Muscle layer of duodenum (tissue), 2 donors: ENCODE measurements at regions not wholly inside any gene's neighbourhood (a gene's known extent, or its start where the extent isn't known, plus 50 kb on each side); places are given as distances from the start of the nearest gene placed in this dataset.

Experiments used
- H3K27ac ChIP-seq: one replicate; pipeline ENCODE4 v1.7.0; 2013; ENCODE audit warnings: mild to moderate bottlenecking, low read length
- H3K27me3 ChIP-seq: one replicate; pipeline ENCODE4 v1.7.0; 2013; ENCODE audit warnings: low read depth, mild to moderate bottlenecking, control low read depth, low read length
- H3K36me3 ChIP-seq, 2 donors: one replicate each; pipeline ENCODE4 v1.7.0; 2013; ENCODE audit warnings: low read length in 2 of 2, control low read depth in 1 of 2, mild to moderate bottlenecking in 1 of 2; ENCODE audit not compliant: insufficient read depth in 2 of 2, control insufficient read depth in 1 of 2
- H3K4me1 ChIP-seq, 2 donors: one replicate each; pipeline ENCODE4 v1.7.0; 2013; ENCODE audit warnings: low read length in 2 of 2, mild to moderate bottlenecking in 2 of 2, control low read depth in 1 of 2, moderate library complexity in 1 of 2; ENCODE audit not compliant: insufficient read depth in 2 of 2, control insufficient read depth in 1 of 2
- H3K4me3 ChIP-seq, 2 donors: one replicate each; pipeline ENCODE4 v1.7.0; 2013; ENCODE audit warnings: low read length in 2 of 2, low read depth in 1 of 2, mild to moderate bottlenecking in 1 of 2
- H3K9me3 ChIP-seq, 2 donors: one replicate each; pipeline ENCODE4 v1.7.0; 2013; ENCODE audit warnings: low read length in 2 of 2, control low read depth in 1 of 2, mild to moderate bottlenecking in 1 of 2; ENCODE audit not compliant: control insufficient read depth in 1 of 2
- donor health status: healthy.

DNA sequence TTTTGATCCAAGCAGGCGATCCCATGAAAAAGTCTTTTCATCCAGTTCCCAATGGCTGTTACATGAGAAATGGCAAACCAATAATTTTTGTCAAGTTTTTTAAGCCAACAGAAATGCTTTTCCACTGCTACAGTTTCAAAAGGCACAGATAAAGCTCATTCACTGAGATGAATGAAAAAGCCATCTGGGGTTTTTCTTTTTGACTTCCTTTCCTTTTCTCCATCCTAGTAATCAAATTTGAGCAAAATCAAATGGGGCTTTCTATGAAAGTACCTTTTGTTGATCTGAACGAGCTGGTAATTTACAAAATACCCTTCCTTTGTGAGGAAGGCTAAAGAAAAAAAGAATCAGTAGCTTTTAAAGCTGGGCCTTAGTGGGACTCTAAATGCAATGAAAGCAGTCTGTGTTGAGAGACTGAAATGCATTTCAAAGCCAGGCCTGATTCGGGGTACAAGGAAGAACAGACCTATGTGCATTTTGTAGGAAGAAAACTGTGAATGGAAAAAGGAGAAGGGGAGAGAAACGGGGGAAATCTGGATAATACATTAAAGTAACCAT is 185.2 kb upstream of the DNAJC19 start:
- Histone ChIP-seq H3K27me3 (no peaks in the 10 kb centered on the region), H3K4me3 (no peak overlapping the region), H3K9me3 (no peaks in the 10 kb centered on the region), H3K4me1 (no peaks in the 10 kb centered on the region), H3K27ac (no peak overlapping the region), H3K36me3 (no peaks in the 10 kb centered on the region)

- Histone ChIP-seq H3K4me3 (no peak overlapping the region), H3K27me3 (no peaks in the 10 kb centered on the region), H3K4me1 (no peaks in the 10 kb centered on the region), H3K27ac (no peak overlapping the region), H3K36me3 (no peaks in the 10 kb centered on the region), H3K9me3 (no peaks in the 10 kb centered on the region)
Measured at GRCh38 chr3:181174022-181174421, 184.5 kb upstream of the DNAJC19 start.

DNA sequence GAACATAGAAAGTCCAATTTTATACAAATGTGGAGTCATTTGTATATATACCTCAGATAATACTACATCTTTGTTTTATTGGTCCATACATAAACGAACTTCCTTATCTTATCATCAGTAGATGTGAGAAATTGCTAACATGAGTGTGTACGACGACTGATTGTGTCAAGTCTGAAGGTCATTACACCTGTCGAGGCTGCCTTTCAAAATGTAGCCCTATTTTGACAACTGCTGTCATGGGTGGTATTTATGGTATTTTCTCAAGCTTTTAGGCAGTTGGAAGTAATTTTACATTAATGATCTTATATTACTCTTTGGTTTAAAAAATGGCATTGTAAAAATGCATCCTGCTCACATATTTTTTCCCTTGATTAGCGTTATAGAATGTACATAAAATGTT is 183.7 kb upstream of the DNAJC19 start:
- H3K36me3 ChIP-seq: no peaks in the 10 kb centered on the region
- H3K4me3 ChIP-seq: no peak overlapping the region
- no peaks in the 10 kb centered on the region for H3K4me1 ChIP-seq
- H3K27me3 ChIP-seq: no peaks in the 10 kb centered on the region
- H3K27ac ChIP-seq: no peak overlapping the region
- no peaks in the 10 kb centered on the region for H3K9me3 ChIP-seq

GRCh38 chr3:181134873-181135272 is 145.3 kb upstream of the DNAJC19 start:
- Histone ChIP-seq H3K27me3 (no peaks in the 10 kb centered on the region), H3K36me3 (no peaks in the 10 kb centered on the region), H3K27ac (no peak overlapping the region), H3K4me1 (no peaks in the 10 kb centered on the region), H3K4me3 (no peak overlapping the region), H3K9me3 (no peaks in the 10 kb centered on the region)

DNA sequence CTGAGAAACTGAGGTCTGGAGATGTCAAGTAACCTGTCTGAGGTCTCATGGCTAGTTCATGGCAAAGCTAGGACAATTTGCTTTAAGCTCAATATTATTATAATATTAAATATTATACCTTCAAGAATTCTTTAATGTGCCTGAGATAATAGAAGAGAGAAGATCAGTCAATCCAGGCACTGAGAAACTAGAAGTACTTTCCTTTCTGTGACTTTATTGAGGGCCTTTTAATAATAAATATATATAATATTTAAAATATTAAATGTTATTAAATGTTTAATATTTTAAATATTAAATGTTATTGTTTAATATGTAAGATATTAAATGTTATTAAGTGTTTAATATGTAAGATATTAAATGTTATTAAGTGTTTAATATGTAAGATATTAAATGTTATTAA is 144.3 kb upstream of the DNAJC19 start:
- H3K27ac ChIP-seq: no peak overlapping the region
- no peaks in the 10 kb centered on the region for H3K36me3 ChIP-seq
- H3K9me3 ChIP-seq: no peaks in the 10 kb centered on the region
- no peak overlapping the region for H3K4me3 ChIP-seq
- H3K4me1 ChIP-seq: no peaks in the 10 kb centered on the region
- no peaks in the 10 kb centered on the region for H3K27me3 ChIP-seq

GRCh38 chr3:181105646-181106045 is 116.1 kb upstream of the DNAJC19 start:
- Histone ChIP-seq H3K36me3 (no peaks in the 10 kb centered on the region), H3K9me3 (no peaks in the 10 kb centered on the region), H3K27ac (no peak overlapping the region), H3K27me3 (no peaks in the 10 kb centered on the region), H3K4me1 (no peaks in the 10 kb centered on the region), H3K4me3 (no peak overlapping the region)

GRCh38 chr3:181103605-181104004 is 114.1 kb upstream of the DNAJC19 start:
- Histone ChIP-seq H3K4me3 (no peak overlapping the region), H3K9me3 (no peaks in the 10 kb centered on the region), H3K36me3 (no peaks in the 10 kb centered on the region)

DNA sequence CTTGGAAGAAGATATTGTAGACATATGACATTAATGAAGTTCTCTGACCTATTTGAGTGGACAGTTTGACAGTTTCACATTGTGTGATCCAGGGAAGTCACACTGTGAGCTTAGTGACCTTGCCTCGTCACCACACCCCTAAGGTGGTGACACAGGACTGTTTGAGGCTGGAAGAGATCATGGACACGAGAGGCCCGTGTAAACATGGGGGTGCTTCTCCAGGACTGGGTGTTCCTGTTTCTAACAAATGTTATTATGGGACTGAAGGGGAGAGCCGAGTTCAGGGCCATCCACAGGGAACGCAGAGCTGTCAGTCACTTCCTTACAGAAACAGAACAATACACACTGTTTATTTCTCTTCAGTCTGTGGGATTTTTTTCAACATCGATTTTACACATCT is 96.5 kb upstream of the DNAJC19 start:
- H3K27me3 ChIP-seq: no peaks in the 10 kb centered on the region
- H3K36me3 ChIP-seq: no peaks in the 10 kb centered on the region
- H3K4me1 ChIP-seq: no peaks in the 10 kb centered on the region
- no peak overlapping the region for H3K4me3 ChIP-seq
- H3K9me3 ChIP-seq: no peaks in the 10 kb centered on the region
- H3K27ac ChIP-seq: no peak overlapping the region

More at GRCh38 chr3:181103605-181104004, 114.1 kb upstream of the DNAJC19 start:
- no peaks in the 10 kb centered on the region for H3K27me3 ChIP-seq
- H3K4me1 ChIP-seq: no peaks in the 10 kb centered on the region
- no peak overlapping the region for H3K27ac ChIP-seq

DNA sequence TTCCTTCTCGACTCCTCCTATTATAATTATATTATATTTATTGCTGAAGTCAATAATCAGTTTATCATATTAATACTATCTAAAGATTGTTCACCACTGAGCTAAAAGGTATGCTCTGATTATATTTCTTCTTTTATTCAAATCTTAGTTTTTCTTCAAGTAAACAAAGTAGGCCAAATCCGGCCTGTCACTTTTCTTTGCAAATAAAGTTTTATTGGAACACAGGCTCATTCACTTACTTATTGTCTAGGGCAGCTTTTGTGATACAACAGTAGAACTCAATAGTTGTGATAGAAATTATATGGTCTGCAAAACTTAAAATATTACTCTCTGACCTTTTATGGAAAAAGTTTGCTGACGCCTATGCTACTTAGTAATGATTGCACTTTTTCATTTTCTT is 92.4 kb upstream of the DNAJC19 start:
- no peaks in the 10 kb centered on the region for H3K27me3 ChIP-seq
- H3K36me3 ChIP-seq: no peaks in the 10 kb centered on the region
- no peaks in the 10 kb centered on the region for H3K9me3 ChIP-seq
- H3K4me1 ChIP-seq: no peaks in the 10 kb centered on the region
- H3K4me3 ChIP-seq: no peak overlapping the region
- H3K27ac ChIP-seq: no peak overlapping the region

GRCh38 chr3:181076558-181076957 is 87.0 kb upstream of the DNAJC19 start:
- Histone ChIP-seq H3K4me1 (no peaks in the 10 kb centered on the region), H3K4me3 (no peak overlapping the region), H3K27me3 (no peaks in the 10 kb centered on the region), H3K36me3 (no peaks in the 10 kb centered on the region), H3K9me3 (no peaks in the 10 kb centered on the region), H3K27ac (no peak overlapping the region)

DNA sequence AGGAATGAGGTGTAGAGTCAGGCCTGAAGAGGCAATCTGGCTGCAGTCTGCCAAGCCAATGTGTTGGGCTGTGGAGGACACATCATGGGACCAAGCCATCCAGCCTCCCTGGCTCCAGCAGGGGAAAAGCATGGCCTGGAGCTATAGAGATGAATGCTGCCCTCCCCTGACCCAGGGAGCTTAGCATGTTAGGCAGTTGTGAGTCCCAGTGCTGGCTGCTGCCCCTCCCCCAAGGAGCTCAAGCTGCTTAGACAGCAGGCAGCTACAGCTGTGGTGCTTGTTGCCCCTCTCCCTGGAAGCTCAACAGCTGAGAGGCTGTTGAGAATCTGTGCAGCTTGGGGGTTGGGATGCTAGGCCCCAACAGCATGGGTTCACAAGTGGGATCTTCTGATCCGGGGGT is 85.6 kb upstream of the DNAJC19 start:
- H3K27ac ChIP-seq: no peak overlapping the region
- no peak overlapping the region for H3K4me3 ChIP-seq
- H3K9me3 ChIP-seq: no peaks in the 10 kb centered on the region
- H3K27me3 ChIP-seq: no peaks in the 10 kb centered on the region
- no peaks in the 10 kb centered on the region for H3K36me3 ChIP-seq
- H3K4me1 ChIP-seq: no peaks in the 10 kb centered on the region
